ENCODE measurements at regions not wholly inside any gene's neighbourhood (a gene's known extent, or its start where the extent isn't known, plus 50 kb on each side); places are given as distances from the start of the nearest gene placed in this dataset.
A peak's percentile ranks its signal among the peaks of the same experiment; 100 is the strongest.
"Not testable (repeated sequence)": the region's sequence is repeated elsewhere in the genome, so short reads cannot be mapped to it uniquely, and the experiment has no call there.

DNA sequence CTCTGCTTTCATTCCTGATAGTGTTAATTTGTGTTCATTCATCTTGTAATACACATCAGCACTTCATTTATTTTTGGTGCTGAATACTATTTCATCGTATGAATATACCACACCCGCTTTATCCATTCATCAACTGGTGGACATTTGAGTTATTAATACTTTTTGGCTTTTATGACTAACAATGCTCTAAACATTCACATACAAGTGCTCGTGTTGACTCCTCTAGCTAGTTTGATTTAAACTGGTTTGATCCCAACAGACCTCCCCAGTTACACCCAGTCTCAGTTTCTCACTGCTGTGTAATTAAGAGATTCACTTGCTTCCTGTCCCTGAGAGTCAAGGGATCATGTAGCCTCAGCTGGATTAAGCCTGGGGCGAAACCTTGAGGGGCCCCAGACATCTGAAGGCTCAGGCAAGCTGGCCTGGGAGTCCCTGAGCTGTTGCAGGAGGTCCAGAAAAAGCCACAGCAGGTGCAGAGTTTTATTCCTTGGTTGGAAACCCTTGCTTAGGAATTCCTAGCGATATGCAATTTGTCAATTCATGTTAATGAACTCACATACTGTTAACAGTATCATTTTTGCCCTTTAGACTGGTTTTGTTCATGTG lies 52.8 kb upstream of the CLDN24 start:
- no peaks in the 10 kb centered on the region for H3K4me1 ChIP-seq

DNA sequence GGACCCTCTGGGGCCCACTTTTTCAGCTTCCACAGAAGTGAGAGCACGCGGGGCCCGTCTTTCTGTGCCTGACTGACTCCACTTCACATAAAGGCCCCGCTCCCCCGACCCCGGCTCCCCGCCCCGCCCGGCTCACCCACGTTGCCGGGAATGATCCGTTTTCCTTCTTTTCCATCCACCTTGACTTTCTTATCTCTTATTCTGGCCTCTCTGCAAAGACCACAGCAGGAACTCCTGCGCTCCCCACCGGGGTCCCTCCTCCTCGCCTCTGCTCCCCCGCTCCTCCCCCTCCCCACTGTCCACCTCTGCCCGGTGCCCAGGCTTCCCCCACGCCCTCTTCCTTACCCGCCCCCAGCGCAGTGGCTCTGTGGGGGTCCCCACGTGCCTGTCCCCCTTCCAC lies 54.2 kb upstream of the CLDN24 start:
- no peaks in the 10 kb centered on the region for H3K27me3 ChIP-seq
- no peaks in the 10 kb centered on the region for H3K36me3 ChIP-seq
- 86 to 88% methylated on average over 21 of the region's 21 CpGs for WGBS, 2 donors
- no peak overlapping the region for H3K27ac ChIP-seq
- peak in 1 of 2 donors; percentile 71 for DNase-seq
- no peak for ATAC-seq (ENCODE audit: low FRiP score in 2 of 2)
- H3K4me3 ChIP-seq, result no peak overlapping the region
- TF ChIP-seq POLR2AphosphoS5 (IDR thresholded peaks at IDR 0.05) (no peak), POLR2A (IDR thresholded peaks at IDR 0.05) (no peak), EP300 (IDR thresholded peaks at IDR 0.05) (no peak)
- TF ChIP-seq, protein P1, sequence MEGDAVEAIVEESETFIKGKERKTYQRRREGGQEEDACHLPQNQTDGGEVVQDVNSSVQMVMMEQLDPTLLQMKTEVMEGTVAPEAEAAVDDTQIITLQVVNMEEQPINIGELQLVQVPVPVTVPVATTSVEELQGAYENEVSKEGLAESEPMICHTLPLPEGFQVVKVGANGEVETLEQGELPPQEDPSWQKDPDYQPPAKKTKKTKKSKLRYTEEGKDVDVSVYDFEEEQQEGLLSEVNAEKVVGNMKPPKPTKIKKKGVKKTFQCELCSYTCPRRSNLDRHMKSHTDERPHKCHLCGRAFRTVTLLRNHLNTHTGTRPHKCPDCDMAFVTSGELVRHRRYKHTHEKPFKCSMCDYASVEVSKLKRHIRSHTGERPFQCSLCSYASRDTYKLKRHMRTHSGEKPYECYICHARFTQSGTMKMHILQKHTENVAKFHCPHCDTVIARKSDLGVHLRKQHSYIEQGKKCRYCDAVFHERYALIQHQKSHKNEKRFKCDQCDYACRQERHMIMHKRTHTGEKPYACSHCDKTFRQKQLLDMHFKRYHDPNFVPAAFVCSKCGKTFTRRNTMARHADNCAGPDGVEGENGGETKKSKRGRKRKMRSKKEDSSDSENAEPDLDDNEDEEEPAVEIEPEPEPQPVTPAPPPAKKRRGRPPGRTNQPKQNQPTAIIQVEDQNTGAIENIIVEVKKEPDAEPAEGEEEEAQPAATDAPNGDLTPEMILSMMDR (IDR thresholded peaks at IDR 0.05), result no peak
- no peaks in the 10 kb centered on the region for H3K4me1 ChIP-seq
- peaks cover 0 to 5% (median 4%) of the 10 kb centered on the region in 4 donors for H3K9me3 ChIP-seq

More for the DNA sequence above, 52.8 kb upstream of the CLDN24 start:
- ATAC-seq (ENCODE audit: low FRiP score in 2 of 2) (no peak), DNase-seq (no peak)
- Histone ChIP-seq H3K36me3 (no peaks in the 10 kb centered on the region), H3K27ac (no peak overlapping the region), H3K27me3 (no peaks in the 10 kb centered on the region), H3K4me3 (no peak overlapping the region), H3K9me3 (peaks cover 0 to 5% (median 4%) of the 10 kb centered on the region in 4 donors)
- WGBS, 2 donors, result 76 to 88% methylated on average over 5 of the region's 5 CpGs
- TF ChIP-seq EP300 (IDR thresholded peaks at IDR 0.05), result no peak
- TF ChIP-seq, protein P1 (IDR thresholded peaks at IDR 0.05), result no peak
- TF ChIP-seq POLR2A (IDR thresholded peaks at IDR 0.05), result no peak
- TF ChIP-seq POLR2AphosphoS5 (IDR thresholded peaks at IDR 0.05), result no peak

DNA sequence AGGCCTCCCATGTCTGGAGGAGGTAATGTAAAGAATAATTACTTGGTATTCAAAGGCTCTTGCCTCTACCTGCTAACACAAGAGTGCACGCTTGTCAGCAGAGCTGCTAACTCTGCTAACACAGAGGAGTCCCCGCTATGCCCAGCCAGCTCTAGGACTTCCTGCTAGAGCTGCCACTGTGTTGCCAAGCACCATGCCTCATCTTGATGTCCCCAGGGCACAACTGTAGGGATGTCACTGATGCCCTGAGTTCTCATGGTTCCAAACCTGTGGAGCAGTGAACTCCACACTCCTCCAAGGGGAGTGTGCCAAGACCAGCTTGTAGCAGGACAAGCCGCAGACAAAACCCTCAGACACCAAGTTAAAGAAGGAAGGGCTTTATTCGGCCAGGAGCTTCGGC lies 55.3 kb upstream of the CLDN24 start:
- no peaks in the 10 kb centered on the region for H3K27me3 ChIP-seq
- no peak for ATAC-seq (ENCODE audit: low FRiP score in 2 of 2)
- H3K4me1 ChIP-seq, result no peaks in the 10 kb centered on the region
- no peak overlapping the region for H3K27ac ChIP-seq
- 96 to 98% methylated on average over 5 of the region's 5 CpGs for WGBS, 2 donors
- no peaks in the 10 kb centered on the region for H3K36me3 ChIP-seq
- no peak overlapping the region for H3K4me3 ChIP-seq
- H3K9me3 ChIP-seq, result peaks cover 0 to 5% (median 4%) of the 10 kb centered on the region in 4 donors
- TF ChIP-seq EP300 (IDR thresholded peaks at IDR 0.05) (no peak), POLR2AphosphoS5 (IDR thresholded peaks at IDR 0.05) (no peak), POLR2A (IDR thresholded peaks at IDR 0.05) (no peak)
- TF ChIP-seq, protein P1 (IDR thresholded peaks at IDR 0.05), result no peak
- DNase-seq, result no peak

DNA sequence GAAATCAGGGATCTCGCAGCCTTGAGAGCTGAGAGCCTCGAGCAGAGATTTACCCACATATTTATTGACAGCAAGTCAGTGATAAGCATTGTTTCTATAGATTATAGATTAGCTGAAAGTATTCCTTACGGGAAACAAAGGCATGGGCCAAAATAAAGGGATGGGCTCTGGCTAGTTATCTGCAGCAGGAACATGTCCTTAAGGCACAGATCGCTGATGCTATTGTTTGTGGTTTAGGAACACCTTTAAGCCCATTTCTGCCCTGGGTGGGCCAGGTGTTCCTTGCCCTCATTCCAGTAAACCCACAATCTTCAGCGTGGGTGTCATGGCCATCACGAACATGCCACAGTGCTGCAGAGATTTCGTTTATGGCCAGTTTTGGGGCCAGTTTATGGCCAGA lies 56.1 kb upstream of the CLDN24 start:
- not testable (repeated sequence) for H3K36me3 ChIP-seq; H3K27ac ChIP-seq; H3K9me3 ChIP-seq; H3K4me3 ChIP-seq; H3K27me3 ChIP-seq; H3K4me1 ChIP-seq; DNase-seq; ATAC-seq (ENCODE audit: low FRiP score in 2 of 2)
- WGBS, 2 donors, result 91 to 98% methylated on average over 7 of the region's 7 CpGs

DNA sequence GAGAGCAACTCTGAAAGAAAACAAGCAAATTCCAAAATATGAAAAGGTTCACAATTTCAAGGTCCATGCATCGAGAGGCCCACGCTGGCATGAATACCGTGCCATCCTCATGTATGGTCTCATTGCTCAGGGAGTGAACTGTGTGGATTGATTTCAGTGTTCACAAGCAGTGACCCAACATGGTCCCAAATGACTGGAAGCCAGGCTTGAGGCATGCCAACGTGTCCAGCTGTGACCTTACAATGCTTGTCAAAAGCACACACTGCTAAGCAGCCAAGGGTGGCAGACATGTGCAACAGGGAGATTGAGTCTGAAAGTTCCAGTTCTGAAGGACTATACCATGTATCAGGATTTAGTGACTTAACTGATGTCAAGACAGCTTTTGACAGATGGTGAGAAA lies 58.7 kb upstream of the CLDN24 start:
- TF ChIP-seq POLR2A (IDR thresholded peaks at IDR 0.05), result no peak
- TF ChIP-seq EP300 (IDR thresholded peaks at IDR 0.05), result no peak
- TF ChIP-seq POLR2AphosphoS5 (IDR thresholded peaks at IDR 0.05), result no peak
- TF ChIP-seq, protein P1 (IDR thresholded peaks at IDR 0.05), result no peak
- Histone ChIP-seq H3K4me1 (no peaks in the 10 kb centered on the region), H3K27ac (no peak overlapping the region), H3K9me3 (peaks cover 0 to 18% (median 9%) of the 10 kb centered on the region in 4 donors), H3K36me3 (no peaks in the 10 kb centered on the region), H3K27me3 (no peaks in the 10 kb centered on the region), H3K4me3 (no peak overlapping the region)
- WGBS, 2 donors, result 86 to 87% methylated on average over 3 to 4 of the region's 4 CpGs
- ATAC-seq (ENCODE audit: low FRiP score in 2 of 2), result no peak
- DNase-seq, result no peak

Data from upper lobe of left lung (tissue), 6 donors.